HG03196 (cell line): ENCODE measurements at regions not wholly inside any gene's neighbourhood (a gene's known extent, or its start where the extent isn't known, plus 50 kb on each side); places are given as distances from the start of the nearest gene placed in this dataset.

Source experiments
- ATAC-seq: cut with Tn5 transposase; IDR thresholded peaks from one replicate; pipeline ENCODE4 v1.9.1; 2021; ENCODE audit not compliant: unreplicated experiment

- no peak for ATAC-seq
These were observed 228.2 kb upstream of the GSE1 start for GRCh38 chr16:85384833-85385462.

GRCh38 chr16:85385463-85386331 lies 227.4 kb upstream of the GSE1 start:
- no peak for ATAC-seq

GRCh38 chr16:85386467-85387170 lies 226.5 kb upstream of the GSE1 start:
- no peak for ATAC-seq

GRCh38 chr16:85387171-85387507 lies 226.0 kb upstream of the GSE1 start:
- no peak for ATAC-seq

GRCh38 chr16:85387731-85388295 lies 225.3 kb upstream of the GSE1 start:
- no peak for ATAC-seq

GRCh38 chr16:85389679-85390470 lies 223.2 kb upstream of the GSE1 start:
- ATAC-seq = no peak

GRCh38 chr16:85390511-85391174 lies 222.5 kb upstream of the GSE1 start:
- no peak for ATAC-seq

GRCh38 chr16:85391175-85391707 lies 221.9 kb upstream of the GSE1 start:
- ATAC-seq = no peak

- ATAC-seq = no peak
These were observed 221.1 kb upstream of the GSE1 start for GRCh38 chr16:85391769-85392583.

- ATAC-seq = no peak
These were observed 220.1 kb upstream of the GSE1 start for GRCh38 chr16:85392756-85393673.

GRCh38 chr16:85393674-85394451 lies 219.3 kb upstream of the GSE1 start:
- ATAC-seq = no peak

- no peak for ATAC-seq
These were observed 218.5 kb upstream of the GSE1 start for GRCh38 chr16:85394456-85395206.

GRCh38 chr16:85395207-85395912 lies 217.8 kb upstream of the GSE1 start:
- ATAC-seq = no peak

GRCh38 chr16:85395913-85396878 lies 216.9 kb upstream of the GSE1 start:
- ATAC-seq = no peak
